Ammon's horn (tissue), 1 donor: ENCODE measurements at regions not wholly inside any gene's neighbourhood (a gene's known extent, or its start where the extent isn't known, plus 50 kb on each side); places are given as distances from the start of the nearest gene placed in this dataset.
A peak's percentile ranks its signal among the peaks of the same experiment; 100 is the strongest.
"Not testable (repeated sequence)": the region's sequence is repeated elsewhere in the genome, so short reads cannot be mapped to it uniquely, and the experiment has no call there.

Experiments
- DNase-seq: peaks from one replicate; pipeline ENCODE4 v3.0.0-alpha.2; 2016; ENCODE audit warnings: low spot score

DNA sequence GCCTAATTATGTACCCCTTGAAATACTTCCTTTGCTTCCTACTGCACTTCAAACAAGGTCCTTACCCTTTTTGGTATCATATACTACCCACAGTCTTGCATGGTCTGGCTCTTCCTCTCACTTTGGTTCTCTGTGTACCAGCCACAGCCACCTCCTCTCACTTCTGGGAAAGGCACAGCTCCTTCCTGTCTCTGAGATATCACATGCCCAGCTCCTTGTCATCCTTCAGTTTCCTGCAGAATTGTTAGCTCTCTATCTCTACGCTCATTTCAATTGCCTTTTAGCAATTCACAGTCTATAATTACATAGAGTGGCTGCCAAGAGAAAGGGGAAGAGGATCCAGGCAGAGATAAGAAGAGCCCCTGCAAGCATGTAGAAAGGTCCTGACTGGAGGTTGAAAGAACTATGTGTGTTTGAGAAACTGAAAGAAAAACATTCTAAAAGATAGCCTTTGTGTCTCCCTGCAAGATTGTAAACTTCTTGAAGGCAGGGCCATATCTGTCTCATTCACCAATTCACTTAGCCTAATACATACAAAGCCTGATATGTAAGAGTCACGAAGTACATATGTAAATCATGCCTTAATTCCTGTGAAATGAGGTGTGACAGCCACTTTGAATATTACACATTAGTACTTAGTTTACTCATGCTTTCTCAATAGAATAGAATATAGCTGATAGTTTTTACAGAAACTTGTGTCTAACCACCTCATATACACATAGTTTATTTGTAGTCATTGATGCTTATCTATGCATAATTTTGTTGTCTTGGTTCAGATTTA is 933.1 kb downstream of the DIAPH3 start:
- no peak for DNase-seq

DNA sequence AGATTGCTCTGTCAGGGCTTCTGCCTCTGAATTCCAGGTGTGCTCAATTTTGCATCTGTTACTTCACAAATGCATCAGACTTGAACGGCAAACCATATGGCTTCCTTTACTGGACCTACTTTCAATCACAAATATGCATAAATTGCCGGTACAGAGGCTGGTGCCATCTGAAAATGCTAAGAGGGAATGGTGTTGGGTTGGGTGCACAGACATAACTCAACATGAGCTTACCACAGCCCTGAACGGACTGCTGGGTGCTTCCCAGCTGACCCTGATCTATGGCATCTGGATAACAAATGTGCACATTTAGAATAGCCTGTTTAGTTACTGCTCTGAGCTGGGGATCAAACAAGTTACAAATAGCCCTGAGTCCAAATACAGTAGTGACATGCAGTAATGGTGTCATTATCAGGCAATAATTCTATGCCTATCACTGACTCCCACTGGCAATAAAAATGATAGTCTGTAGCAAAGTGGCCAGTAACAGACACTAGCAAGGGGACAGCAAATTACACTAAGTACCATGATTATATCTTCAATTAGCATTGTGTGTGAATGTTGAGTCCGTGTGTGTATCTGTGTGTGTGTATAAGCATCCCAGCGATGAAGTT is 927.3 kb downstream of the DIAPH3 start:
- no peak for DNase-seq

DNA sequence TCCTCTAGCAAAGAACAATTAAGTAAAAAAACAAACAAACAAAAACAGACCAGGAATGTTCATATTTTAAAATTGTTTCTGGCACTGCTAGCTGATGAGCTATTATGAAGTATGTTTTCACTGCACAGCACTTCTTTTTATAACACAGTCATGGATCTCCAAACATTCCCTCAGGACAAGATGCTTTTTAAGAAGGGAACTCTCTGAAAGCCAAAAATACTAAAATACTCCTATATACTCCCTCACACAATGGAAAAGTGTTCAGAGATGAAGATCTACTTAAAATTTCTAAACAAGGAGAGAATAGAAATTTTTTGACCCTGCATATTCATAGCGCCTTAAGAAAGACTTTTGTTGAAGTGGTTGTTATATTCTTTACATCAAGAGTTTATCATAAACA is 926.8 kb downstream of the DIAPH3 start:
- no peak for DNase-seq

DNA sequence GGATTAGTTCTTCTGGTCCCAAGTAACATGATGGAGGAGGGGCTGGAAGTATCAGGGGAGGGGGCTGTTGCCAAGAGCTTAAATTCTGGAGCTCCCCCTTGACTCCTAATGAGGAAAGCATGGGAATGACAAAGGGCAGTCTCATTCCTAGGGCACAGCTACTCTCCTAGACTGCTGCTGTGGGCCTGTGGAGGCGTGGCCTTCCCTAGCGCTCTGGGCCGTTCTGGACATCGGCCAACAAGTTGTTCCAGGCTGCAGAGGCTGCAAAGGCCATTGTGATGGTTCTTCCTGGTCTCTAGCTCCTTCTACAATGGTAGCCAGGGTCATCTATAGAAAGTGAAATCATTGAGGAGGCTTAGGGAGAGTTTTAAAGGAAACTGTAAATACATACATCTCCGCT is 916.6 kb downstream of the DIAPH3 start:
- DNase-seq: peak; percentile 63

DNA sequence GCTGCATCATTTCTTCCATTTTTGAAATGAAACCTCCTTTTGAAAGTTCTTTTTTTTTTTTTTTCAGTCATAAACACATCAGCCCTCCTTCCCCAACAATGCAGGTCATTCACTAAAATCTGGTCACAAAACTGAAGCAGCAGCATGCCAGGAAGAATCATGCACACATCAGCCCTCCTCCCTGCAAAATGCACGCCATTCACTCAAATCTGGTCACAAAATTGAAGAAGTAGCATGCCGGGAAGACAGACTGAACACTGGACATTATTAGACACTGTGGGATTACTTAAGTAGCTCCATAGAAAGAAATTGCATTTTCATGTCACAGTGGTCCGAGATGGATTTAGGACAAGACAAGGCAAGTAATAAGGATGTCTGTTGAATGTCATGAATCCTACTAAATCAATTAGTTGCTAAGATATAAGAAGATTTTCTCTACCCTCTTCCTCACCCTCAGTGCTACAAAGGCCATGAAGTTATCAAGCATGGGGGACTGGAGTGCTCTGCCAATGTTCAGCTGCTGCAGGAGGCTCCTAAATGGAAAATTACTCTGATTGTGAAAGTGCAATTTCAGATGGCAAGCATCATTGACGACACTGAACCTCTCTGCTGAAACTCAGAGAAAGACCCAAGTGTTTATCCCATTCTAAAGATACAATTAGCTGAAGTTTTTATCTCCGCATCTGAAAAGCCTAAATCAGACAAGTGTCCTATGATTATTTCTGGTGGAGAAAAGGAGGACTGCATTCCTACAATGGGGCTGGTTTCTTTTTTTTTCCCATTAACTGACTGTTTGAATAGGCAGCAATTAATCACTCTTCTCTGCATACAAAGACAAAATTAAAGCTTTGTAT is 913.2 kb downstream of the DIAPH3 start:
- DNase-seq: peak; percentile 14

DNA sequence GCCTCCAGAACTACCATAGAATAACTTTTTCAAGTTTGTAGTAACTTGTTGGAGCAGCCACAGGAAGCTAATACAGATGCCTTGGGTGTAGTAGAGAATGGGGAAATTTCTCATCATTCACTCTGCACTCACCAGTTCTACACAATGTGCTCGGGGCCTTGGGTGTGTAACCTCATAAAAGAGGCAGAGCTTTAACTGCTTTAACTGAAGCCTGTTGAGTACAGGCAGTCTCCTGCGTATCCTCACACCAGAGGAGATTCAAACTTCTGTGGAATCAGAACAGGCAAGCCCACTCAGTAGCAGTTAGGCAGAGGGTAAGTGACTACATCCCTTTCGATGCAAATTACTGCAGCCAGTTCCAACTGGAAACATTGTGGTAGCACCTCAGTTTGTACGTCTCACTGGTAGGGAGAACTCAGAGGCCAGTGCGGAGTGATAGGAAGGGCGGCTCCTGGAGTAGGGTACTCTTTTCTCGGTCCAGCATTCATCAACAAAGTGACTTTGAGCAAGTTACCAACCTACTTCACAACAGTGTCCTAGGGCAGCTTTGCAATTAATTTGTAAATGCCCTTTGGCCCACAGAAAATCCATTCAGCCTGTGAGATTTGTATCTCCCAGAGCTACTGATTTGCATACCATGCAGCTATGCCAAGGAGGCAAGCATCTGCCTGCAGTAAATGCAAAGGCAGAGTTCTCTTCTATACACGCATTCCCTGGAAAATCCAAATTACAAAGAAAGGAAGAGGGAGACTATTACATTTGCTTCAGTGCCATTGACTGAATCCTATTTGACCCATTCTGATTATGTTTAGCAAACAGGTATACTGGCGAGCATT is 904.3 kb downstream of the DIAPH3 start:
- no peak for DNase-seq

DNA sequence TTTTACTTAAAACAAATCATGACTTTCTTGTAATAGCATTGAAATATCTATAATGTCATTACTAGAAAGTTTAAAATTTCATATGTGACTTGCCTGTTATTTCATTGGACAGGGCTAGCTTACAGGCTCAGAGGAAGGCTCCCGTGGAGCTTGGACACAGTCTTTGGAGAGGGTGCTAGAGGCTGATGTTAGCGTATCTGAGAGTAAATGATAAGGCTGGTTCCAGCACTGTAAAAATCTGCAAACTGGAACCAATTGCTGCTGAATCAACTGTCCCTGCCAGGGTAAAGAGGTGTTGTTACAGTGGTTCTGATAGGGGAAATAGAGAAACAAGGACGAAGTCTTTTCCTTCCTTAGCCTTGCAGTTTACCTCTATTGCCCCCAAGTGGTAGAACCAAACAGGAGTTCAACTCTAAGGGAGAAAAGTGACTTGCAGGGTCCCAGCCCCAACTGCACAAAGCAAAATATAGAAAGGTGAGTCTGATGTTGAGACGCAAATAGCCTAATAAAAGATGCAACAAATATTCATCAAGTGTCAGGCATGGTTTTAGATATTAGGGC is 901.7 kb downstream of the DIAPH3 start:
- DNase-seq: peak; percentile 39

DNA sequence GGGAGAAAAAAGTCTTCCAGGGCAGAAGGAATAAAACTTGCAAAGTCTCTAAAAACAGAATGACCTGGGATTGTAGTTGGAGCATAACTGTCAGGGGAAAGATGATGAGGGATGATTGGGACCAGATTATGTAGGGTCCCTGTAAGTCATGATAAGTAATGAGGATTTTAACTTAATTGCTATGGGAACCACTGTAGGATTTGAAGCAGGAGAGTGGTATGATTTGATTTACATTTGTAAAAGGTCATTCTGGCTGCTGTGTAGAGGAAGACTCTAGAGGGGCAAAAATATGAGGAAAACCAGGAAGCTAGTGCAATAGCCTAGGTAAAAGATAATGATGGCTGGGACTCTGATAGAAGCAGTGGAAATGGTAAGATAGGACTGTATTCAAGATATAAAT is 900.2 kb downstream of the DIAPH3 start:
- DNase-seq: no peak

DNA sequence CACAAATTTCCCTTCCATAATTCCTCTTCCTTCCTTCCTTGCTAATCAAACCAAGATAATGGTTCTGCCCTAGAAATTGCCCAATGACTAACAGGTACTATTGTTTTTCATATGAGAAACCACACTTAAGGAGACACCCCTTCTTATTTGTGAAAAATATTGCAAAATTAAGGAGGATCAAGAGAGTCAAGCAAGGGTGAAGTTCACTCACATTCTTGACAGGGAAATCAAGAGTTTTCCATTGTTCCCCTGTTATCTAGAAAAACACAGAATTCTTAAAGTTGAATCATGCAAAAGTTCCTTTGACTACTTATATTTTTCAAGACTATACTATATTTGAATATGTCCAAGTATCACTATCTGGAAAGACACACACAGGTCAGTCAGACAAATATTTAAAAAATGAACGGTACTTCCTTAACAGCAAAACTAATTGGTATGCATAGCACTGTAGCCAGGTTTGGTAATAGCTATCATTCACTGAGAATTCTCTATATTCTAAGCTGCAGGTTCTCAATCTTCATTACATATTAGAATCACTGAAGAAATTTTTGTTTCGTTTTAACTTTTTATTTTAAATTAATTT is 897.2 kb downstream of the DIAPH3 start:
- no peak for DNase-seq

DNA sequence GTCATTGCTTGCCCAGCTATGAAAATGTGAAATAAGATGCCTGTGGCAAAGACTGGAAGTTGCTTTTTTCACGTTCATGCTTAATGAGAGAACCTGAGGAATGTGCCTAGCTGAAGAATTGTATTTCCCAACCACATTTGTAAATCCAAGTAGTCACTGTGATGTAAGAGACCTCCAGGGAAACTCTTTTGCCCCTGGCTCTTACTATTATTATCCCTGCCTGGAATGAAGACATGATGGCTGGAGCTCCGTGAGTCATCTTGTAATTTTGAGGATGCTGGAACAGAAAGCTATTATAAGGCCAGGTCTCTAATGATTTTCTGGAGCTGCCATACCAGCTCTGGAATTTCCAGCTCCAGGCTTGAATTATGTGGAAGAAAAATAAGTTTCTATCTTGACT is 894.3 kb downstream of the DIAPH3 start:
- DNase-seq: no peak

DNA sequence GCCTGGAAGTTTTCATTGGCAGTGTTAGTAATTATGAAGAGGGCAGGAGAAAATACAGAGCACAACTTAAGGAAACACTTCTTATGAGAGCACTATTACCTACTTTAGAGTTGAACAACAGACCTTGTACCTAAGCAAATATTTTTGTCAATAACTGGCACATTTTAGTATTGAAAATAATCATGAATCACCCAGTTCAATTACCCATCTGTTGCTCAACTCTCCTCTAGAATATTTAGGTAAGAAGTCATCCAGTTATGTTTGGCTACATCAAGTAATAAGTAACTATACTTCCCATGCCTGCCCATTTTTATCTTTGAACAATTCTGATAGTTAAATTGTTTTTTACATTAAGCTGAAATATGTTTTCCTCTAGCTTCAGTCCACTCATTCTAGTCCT is 893.4 kb downstream of the DIAPH3 start:
- DNase-seq: no peak

DNA sequence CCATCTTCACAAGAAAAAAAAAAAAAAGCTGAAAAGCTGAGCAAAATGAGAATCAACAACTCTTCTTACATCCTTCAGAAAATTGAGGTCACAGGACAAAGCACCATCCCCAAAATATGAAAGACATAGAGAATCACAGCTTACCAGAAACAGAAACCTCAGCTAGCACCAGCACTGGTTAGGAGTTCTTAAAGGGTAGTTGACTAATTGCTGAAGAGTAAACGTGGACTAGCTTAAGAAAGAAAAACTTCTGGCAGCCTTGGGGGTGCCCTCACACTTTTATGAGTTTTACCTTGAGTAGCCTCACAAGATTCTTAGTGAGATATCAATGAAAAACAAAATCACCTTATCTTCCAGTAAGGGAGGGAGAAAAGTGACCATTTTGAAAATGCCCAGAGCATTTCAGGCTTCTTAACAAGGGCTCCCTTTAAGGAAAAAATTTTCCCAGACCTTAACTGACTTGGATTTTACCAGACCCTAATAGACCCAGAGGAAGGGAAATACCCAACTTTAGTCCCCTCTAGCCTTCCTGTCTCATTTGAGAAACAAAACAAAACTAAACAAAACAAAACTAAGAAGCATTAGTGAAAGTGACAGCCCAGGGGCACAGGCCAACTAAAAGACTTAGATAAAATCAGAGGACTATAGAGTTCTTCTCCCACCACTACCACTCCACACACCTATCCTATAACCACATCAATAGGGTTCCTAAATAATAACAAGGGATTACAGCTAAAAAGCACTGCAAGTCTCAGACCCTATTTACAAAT is 888.6 kb downstream of the DIAPH3 start:
- no peak for DNase-seq

DNA sequence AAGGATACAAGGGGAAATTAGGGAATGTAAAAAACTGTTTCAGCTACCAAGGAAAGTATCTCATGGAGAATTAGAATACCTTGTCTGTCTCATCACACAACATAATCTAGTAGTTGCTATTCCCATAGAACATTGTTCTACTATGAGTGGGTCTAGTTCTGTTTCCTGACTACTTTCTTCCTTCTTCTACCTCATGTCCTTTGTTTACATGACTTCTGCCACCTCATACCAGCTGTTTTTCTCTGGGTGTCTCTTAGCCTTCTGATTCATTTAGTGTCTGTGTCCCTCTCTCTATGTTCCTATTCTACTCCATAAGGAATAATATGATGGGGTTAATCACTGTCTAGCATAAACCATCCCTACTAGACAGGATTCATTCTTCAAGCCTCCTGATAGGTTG is 887.3 kb downstream of the DIAPH3 start:
- no peak for DNase-seq

DNA sequence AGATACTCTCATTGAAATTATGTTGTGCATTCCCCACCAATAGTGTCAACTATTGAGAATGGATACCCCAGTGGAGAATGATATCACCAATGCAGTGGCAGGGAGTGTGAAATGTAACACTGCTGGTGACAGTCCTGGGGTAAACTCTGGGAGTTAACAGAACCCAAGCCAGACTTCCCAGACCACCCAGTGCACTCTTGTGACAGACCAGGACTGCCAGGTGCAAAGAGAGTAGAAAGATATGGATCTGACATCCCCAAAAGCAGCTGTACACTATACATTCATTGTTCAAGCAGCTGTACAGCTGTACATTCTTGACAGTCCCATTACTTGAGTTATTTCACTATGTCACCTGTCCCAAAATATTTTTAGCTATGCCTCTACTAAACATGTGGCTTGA is 886.6 kb downstream of the DIAPH3 start:
- no peak for DNase-seq

DNA sequence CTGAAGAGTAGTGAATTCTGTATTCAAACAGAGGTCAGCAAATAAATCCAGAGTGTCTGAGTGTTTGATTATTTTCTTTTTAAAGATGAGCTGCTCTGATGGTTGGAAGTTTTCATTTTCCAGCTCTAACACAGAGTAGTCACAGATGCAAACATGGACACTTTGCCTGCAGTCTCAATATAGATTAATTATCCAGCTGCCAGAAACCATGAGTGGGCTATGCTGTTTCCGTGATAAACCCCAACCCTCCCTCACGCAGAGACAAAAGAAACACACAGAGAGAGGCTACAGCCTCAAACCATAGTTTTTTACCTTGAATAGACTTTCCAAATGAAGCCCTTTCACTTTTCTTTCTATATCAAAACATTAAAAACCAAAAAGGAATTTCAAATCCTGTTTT is 884.7 kb downstream of the DIAPH3 start:
- DNase-seq: no peak

DNA sequence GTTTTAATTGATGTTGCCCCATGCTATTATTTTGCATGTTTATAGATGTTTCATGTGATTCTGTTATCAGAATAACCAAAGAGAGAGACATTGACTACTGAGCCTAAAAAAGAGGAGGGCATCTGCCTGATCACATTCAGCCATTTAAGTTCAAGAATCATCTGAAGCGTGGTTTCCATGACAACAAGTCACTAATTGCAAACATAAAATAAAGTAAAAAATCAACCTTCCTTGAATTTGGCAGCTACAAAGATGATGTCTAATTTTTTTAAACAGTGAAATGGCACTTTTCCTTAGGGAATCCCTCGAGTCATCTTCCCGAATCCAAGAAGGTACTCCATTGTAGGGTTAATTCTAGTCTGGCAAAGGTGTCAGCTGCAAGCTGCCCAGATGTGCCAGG is 884.2 kb downstream of the DIAPH3 start:
- DNase-seq: no peak

DNA sequence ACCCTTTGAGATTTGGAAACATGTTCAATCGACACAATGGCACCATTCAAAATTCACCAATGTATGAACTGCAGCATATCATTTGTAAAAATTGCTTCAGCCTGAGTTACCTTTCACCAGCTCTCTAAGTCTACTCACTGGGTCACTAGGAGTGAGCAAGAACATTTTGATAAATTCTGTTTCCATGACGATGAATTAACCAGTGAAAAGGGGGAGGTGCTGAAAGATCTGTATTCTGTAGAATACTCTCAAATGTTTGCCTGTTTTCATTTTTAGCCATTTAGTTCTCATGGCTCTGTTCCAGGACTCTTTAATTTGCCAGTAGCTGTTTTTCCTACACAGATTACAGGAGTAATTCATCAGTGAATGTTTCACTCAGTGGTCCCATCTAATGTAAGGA is 883.4 kb downstream of the DIAPH3 start:
- DNase-seq: no peak

DNA sequence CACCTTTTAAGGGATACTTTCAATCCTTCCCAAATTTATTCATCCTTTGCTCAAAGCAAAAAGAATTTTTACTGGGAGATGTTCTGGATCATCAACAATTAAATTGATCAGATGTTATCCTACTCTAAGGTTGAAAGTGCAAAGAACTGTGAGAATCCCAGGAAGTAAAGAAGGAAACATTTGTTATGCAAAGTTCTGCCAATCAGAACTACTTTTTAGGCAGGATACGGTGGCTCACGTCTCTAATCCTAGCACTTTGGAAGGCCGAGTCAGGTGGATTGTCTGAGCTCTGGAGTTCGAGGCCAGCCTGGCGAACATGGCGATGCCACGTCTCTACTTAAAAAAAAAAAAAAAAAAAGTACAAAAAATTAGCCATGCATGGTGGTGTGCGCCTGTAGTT is 882.3 kb downstream of the DIAPH3 start:
- DNase-seq: no peak

DNA sequence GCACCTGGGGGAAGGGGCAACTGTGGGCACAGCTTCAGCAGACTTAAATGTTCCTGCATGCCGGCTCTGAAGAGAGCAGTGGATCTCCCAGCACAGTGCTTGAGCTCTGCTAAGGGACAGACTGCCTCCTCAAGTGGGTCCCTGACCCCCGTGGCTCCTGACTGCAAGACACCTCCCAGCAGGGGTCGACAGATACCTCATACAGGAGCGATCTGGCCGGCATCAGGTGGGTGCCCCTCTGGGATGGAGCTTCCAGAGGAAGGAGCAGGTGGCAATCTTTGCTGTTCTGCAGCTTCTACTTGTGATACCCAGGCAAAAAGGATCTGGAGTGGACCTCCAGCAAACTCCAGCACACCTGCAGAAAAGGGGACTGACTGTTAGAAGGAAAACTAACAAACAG is 871.5 kb downstream of the DIAPH3 start:
- not testable (repeated sequence) for DNase-seq

DNA sequence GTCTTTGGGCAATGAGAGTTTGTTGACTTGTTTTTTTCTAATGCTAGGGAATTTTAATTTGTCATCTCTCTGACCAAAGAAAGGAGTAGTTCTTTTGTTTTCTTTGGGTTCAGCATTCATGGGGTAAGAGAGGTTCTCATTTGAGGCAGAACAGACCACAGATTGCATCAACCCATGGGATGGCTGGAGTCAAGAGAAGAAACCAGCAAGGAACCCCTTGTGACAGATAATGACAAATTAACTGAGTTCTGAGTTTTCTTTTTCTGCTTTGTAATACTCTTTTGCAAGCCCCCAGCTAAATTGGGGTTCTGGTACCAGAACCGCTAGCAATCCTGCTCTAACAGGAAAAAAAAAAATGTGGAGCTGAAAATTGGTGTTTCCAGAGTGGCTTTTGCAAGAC is 864.1 kb downstream of the DIAPH3 start:
- no peak for DNase-seq
